ENCODE measurements at regions not wholly inside any gene's neighbourhood (a gene's known extent, or its start where the extent isn't known, plus 50 kb on each side); places are given as distances from the start of the nearest gene placed in this dataset.

DNA sequence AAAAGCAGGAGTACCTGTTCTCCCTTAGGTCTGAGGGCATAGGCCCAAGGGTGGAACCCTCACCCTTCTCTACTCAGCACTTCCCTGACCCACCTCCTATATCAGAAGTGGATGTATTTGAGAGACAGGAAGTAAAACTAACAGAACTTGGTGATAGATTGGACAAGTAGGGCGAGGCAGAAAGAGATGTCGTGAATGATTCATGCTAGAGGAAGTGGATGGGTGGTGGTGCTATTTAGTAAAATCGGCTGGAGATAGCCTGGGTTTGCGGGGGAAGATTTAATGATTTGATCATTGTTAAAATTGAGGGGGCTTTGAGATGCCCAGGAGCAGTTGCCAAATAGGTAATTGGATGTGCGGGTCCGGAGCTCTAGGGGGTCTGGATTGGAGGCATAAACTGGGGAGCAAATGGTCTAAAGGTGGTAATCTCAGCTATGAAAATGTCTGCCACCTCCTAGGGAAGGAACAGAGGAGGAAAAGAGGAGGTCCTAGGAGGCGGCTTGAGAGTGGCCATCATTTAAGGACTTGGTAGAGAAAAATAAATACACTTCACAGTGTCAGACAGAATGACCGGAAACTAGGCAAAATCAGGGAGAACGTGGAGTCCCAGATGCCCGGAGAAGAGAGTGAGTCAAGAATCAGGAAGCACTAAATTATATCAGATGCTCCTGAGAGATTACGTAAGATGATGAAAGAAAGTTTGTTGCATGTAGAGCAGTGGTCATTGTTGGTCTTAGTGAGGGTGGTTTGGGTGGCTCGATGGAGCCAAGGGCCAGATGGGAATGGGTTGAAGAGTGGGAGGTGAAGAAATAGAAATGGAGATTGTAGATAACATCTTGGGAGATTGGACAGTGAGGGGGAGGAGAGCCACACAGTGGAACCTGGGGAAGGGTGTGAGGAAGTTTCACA, 142.0 kb downstream of the CEP57L1 start:
- Histone ChIP-seq H3K27ac (peak overlapping the region in 2 of 21 experiments; percentile 20 to 52), H3K4me3 (no peak overlapping the region)

DNA sequence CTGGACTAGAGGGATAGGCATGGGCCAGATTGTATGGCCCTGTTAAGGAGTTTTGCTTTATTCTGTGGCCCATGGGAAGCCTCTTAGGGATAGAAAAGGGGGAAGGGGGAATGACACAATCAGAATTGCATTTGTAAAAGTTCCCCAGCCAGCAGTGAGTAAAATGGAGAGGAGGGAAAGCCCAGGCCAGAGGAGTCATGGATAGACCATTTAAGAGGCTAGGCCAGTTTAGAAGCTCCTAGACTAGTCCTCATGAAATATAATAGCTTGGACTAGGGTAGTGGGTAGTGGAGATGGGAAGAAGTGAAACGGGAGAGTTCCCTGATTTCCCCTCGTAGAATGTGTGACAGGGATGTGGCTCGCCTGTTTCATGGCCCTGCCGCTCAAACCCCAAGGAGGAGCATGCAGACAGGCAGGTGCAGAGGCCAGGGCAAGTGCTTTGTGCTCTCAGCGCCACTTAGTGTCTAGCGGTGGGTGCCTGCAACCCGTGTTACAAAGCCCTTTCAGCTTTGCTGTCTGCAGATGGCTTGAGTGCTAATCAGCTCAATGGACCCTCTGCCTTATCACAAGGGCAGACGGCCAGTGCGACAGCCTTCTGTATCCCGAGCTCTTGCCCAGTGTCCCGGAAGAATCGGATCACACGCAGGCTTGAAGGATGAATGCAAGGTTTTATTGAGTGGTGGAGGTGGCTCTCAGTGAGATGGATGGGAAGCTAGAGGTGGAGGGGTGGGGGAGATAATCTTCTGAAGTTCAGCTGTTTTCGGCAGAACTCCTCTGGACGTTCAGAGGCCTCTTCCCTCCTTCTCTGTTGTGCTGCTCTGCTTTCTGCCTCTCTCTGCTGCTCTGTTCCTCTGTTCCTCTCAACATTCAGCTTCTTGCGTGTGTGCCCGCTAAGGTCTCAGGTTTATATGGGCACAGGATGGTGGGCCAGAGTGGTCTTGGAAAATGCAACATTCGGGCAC, 141.1 kb downstream of the CEP57L1 start:
- H3K27ac ChIP-seq: peak overlapping the region in 1 of 21 experiments; percentile 20
- H3K4me3 ChIP-seq: no peak overlapping the region

GRCh38 chr6:109235481-109236038, 140.3 kb downstream of the CEP57L1 start:
- Histone ChIP-seq H3K4me3 (no peak overlapping the region), H3K27ac (no peak overlapping the region)

DNA sequence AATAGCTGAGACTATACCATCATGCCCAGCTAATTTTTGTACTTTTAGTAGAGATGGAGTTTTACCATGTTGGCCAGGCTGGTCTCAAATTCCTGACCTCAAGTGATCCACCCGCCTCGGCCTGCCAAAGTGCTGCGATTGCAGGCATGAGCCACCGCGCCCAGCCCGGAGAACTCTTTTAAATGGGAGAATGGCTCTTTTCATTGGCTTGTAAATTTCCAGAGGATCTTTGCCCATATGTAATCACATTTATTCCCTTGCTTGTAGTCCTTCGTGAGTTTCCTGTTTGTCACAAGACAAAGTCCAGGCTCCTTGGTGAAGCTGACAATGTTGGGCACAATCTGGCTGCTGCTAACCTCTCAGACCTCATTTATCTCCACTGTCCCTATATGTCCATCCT, 135.1 kb downstream of the CEP57L1 start:
- H3K4me3 ChIP-seq: no peak overlapping the region
- no peak overlapping the region for H3K27ac ChIP-seq

DNA sequence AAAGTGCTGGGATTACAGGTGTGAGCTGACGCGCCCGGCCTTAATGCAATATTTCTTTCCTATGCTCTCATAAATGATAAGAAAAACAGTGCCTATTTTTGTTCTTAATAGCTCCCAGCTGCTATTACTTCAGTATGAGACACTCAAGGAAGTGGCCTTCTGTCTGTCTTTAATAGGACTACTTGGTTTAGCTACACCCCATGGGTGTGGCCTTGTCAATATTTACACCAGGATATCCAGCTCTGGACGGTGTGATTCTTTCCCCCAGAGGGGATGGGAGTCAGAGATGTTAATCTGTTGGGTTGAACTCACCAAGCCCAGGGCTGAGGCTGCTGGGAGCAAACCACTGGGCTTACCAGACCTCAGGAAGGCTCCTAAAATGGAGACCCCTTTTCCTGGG, 134.2 kb downstream of the CEP57L1 start:
- H3K4me3 ChIP-seq: no peak overlapping the region
- H3K27ac ChIP-seq: no peak overlapping the region

DNA sequence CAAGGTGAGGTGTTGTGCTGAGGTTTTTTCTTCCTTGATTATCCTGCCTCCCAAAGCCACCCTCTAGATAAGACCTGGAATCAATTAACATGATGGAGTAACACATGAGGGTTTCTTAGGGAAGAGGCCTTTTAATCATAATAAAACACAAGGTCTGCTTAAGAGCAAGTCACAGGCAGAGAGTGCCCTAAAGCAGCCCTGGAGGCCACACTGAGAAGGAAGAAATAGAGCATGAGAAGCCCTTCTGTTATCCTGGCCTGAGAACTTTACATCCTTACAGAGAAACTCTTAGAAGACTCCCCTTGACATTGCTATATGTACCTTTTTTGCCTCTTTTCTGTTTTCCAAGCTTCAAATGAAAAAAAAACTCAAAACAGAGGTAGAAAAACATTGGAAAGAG, 132.3 kb downstream of the CEP57L1 start:
- Histone ChIP-seq H3K4me3 (no peak overlapping the region), H3K27ac (no peak overlapping the region)

DNA sequence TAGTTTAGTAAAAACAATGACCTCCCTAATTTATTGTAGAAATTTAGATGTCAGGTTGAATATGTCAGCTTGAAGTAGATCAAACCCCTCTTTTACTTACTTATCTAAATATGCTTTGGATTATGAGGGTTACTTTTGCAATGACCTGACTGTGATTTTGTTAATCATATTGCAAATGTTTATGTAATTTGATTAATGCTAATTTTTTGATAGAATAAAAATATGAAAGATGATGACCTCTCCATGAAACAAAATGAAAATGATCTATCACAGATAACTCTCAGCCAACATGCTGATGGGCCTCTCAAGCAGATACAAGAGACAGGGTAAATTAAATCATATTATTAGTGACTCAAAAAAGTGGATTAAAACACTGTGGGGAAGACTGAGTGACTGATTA, 131.0 kb downstream of the CEP57L1 start:
- no peak overlapping the region for H3K4me3 ChIP-seq
- H3K27ac ChIP-seq: no peak overlapping the region

DNA sequence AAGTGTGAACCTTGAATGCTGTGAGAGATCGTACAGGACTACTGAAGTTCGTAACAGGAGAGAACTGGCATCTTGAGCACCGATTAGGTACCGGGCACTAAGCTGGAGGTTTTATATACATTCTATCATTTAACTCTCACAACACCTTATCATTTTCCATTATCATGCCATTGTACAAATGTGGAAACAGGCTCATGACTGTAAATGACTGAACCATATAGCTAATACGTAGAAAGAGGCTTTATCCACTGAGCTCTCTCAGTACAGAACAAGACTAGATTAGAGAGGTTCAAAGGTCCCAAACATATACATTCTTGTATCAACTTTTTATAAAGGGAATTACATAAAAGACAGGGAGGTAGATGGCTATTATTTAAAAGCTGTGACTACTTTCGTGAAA, 130.6 kb downstream of the CEP57L1 start:
- Histone ChIP-seq H3K27ac (no peak overlapping the region), H3K4me3 (no peak overlapping the region)

DNA sequence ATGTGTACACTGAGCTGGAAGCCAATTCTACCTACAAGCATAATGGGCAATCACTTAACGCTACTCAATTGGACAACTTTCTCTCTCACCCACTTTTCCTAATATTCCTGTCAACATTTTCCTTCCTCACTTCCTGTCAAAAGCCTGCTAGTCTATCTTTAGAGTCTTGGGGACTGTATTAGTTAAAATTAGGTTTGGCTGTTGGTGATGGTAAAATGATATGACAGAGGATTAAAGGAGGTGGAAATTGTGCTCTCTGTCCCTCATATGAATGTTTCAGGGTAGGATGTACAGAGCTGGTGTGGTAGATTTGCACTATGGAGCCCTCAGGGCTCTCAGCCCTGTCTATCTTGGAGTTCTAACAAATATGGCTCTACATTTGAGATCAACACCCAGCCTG, 129.7 kb downstream of the CEP57L1 start:
- no peak overlapping the region for H3K4me3 ChIP-seq
- H3K27ac ChIP-seq: no peak overlapping the region

DNA sequence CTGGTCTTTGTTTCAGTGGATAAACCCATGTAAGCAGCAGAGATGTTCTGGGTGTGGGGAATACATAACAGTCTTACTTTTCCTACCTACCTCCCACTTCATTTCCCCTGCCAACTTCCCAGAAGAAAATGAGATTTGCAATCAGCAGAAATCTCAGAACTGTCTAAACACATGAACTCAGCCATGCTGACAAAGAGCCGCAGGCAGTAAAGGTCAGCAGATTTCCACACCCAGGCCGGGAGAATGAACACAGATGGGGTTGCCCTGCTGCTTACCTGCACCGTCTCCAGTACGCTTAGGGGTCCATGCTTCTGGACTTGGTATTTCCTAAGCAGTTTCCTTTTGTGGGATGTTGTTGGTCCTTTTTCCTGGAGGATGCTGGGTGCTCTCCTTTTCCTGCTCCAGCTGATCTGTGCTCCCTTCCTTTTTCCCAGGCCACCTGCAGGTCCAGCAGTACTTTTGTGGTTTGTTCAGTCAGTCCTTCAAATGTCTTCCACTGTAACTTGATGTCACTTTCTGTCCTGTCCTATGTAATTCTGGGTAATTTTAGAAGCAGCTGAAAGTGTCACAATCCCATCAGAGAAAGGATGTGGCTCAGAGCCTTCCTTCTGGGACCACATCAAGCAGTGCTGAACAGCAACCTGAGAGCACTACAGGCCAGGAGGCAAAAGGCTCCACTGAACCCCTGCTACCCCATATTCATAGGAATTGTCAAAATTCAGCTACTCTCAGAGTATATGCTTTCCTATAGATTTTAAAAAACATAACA, 129.0 kb downstream of the CEP57L1 start:
- Histone ChIP-seq H3K27ac (no peak overlapping the region), H3K4me3 (no peak overlapping the region)

DNA sequence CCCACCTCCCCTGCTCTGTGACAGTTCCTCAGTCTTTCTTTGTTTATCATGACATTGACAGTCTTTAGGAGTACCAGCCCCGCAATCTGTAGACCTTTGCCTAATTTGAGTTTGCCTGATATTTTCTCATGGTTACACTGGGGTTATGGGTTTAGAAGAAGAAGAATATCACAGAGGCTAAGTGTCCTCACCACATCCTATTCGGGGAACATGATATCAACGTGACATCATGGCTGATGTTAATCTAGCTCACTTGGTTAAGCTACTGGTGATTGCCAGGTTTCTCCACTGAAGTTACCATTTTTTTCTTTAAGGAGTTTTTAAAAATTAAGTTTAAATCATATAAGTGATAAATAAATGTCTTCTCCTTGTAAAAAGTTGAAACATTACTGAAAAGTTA, 127.5 kb downstream of the CEP57L1 start:
- Histone ChIP-seq H3K4me3 (no peak overlapping the region), H3K27ac (no peak overlapping the region)

DNA sequence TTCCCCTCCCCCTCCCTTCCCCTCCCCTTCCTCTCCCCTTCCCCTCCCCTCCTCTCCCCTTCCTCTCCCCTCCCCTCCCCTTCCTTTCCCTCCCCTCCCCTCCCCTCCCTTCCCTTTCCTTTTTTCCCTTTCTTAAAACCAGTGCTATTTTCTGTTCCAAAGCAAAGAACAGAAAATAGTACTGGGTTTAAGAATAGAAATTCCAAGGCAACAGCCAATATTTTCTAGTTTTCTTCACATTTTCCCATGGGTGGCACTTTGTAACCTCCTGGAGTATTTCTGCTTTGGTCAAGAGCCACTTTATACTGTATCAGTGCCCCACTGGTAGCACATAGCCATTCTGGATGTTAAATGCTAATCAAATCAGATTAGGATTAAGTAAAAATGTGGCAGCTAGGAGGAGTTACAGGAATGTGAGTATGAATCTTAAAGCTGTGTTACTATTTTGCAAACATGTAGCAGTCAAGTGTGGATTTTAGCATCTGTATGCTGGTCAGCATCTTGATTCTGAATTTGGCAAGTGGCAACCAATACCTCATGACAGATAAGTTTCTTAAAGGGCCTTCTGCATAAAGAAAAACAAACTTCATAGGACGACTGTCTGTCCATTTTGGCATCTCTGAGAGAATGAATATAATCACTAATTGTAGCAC, 126.4 kb downstream of the CEP57L1 start:
- Histone ChIP-seq H3K27ac (no peak overlapping the region), H3K4me3 (no peak overlapping the region)
